ENCODE measurements at regions not wholly inside any gene's neighbourhood (a gene's known extent, or its start where the extent isn't known, plus 50 kb on each side); places are given as distances from the start of the nearest gene placed in this dataset.

GRCh38 chr12:91633734-91634357 is 451.2 kb upstream of the DCN start:
- TF ChIP-seq CTCF (IDR thresholded peaks at IDR 0.05; ENCODE audit: insufficient read depth, low read depth, low read length, missing control alignments): no peak
- DNase-seq (ENCODE audit: low read depth): no peak
- no peak overlapping the region for H3K4me3 ChIP-seq (ENCODE audit: low read depth, low read length)

- TF ChIP-seq CTCF (IDR thresholded peaks at IDR 0.05; ENCODE audit: insufficient read depth, low read depth, low read length, missing control alignments): no peak
- DNase-seq (ENCODE audit: low read depth): no peak
- no peak overlapping the region for H3K4me3 ChIP-seq (ENCODE audit: low read depth, low read length)
Observed at GRCh38 chr12:91633206-91633605, 450.6 kb upstream of the DCN start.

- DNase-seq (ENCODE audit: low read depth): no peak
- no peak overlapping the region for H3K4me3 ChIP-seq (ENCODE audit: low read depth, low read length)
- TF ChIP-seq CTCF (IDR thresholded peaks at IDR 0.05; ENCODE audit: insufficient read depth, low read depth, low read length, missing control alignments): no peak
Observed at GRCh38 chr12:91632042-91632786, 449.6 kb upstream of the DCN start.

- no peak for DNase-seq (ENCODE audit: low read depth)
- H3K4me3 ChIP-seq (ENCODE audit: low read depth, low read length): no peak overlapping the region
- TF ChIP-seq CTCF (IDR thresholded peaks at IDR 0.05; ENCODE audit: insufficient read depth, low read depth, low read length, missing control alignments): no peak
Observed at GRCh38 chr12:91630596-91631293, 448.1 kb upstream of the DCN start.

GRCh38 chr12:91630083-91630482 is 447.5 kb upstream of the DCN start:
- no peak for TF ChIP-seq CTCF (IDR thresholded peaks at IDR 0.05; ENCODE audit: insufficient read depth, low read depth, low read length, missing control alignments)
- no peak overlapping the region for H3K4me3 ChIP-seq (ENCODE audit: low read depth, low read length)
- no peak for DNase-seq (ENCODE audit: low read depth)

GRCh38 chr12:91629440-91629839 is 446.8 kb upstream of the DCN start:
- no peak for TF ChIP-seq CTCF (IDR thresholded peaks at IDR 0.05; ENCODE audit: insufficient read depth, low read depth, low read length, missing control alignments)
- H3K4me3 ChIP-seq (ENCODE audit: low read depth, low read length): no peak overlapping the region

More at GRCh38 chr12:91629440-91629839, 446.8 kb upstream of the DCN start:
- DNase-seq (ENCODE audit: low read depth): no peak
